ENCODE measurements at regions not wholly inside any gene's neighbourhood (a gene's known extent, or its start where the extent isn't known, plus 50 kb on each side); places are given as distances from the start of the nearest gene placed in this dataset.
A peak's percentile ranks its signal among the peaks of the same experiment; 100 is the strongest.

- H3K9me2 ChIP-seq (ENCODE audit: insufficient read depth) = no peaks in the 10 kb centered on the region
- H3K27me3 ChIP-seq (ENCODE audit: insufficient read depth, low read depth) = no peaks in the 10 kb centered on the region
- ChIA-PET POLR2A (ENCODE audit: unreplicated experiment) (no interaction called here), CTCF (no interaction called here)
- H3F3A ChIP-seq (ENCODE audit: insufficient read depth, low read depth) = no peaks in the 10 kb centered on the region
- H3K4me3 ChIP-seq = no peak overlapping the region
- no peaks in the 10 kb centered on the region for H4K20me1 ChIP-seq (ENCODE audit: insufficient read depth)
- H3K4me2 ChIP-seq = no peak overlapping the region
- no peaks in the 10 kb centered on the region for H3K79me2 ChIP-seq (ENCODE audit: low read depth)
- no peak overlapping the region for H2AFZ ChIP-seq
- H3K27ac ChIP-seq = no peak overlapping the region
- no peaks in the 10 kb centered on the region for H3K9me3 ChIP-seq (ENCODE audit: insufficient read depth, low read depth)
- H3K36me3 ChIP-seq (ENCODE audit: low read depth) = no peaks in the 10 kb centered on the region
- TF ChIP-seq CTCF (conservative IDR thresholded peaks at IDR 0.05) = 0 out of 2 replicates have a peak, but pooled peaks have one; percentile 30
- TF ChIP-seq EZH2 (IDR thresholded peaks at IDR 0.05; ENCODE audit: low read depth) = no peak
- intact Hi-C loops (cut with micrococcal nuclease; ENCODE audit: unreplicated experiment) = no loop called here
- no TSS peak for BruUV-seq (replicated peaks)
- DNase-seq = no peak
- no peaks in the 10 kb centered on the region for H3K4me1 ChIP-seq (replicated peaks; ENCODE audit: insufficient read depth)
Observed at GRCh38 chr18:75958683-75959082, 531.2 kb upstream of the SMIM21 start.

- BruUV-seq (replicated peaks) = no TSS peak
- no peaks in the 10 kb centered on the region; the same call in 1 of the 2 replicates for H4K20me1 ChIP-seq (ENCODE audit: insufficient read depth)
Observed at GRCh38 chr18:75945265-75945933, 517.9 kb upstream of the SMIM21 start.

GRCh38 chr18:75937306-75937705 is 509.8 kb upstream of the SMIM21 start:
- Histone ChIP-seq H3K27me3 (ENCODE audit: insufficient read depth, low read depth) (peaks cover 31% of the 10 kb centered on the region), H2AFZ (no peak overlapping the region), H3K4me1 (replicated peaks; ENCODE audit: insufficient read depth) (no peaks in the 10 kb centered on the region), H3K9me3 (ENCODE audit: insufficient read depth, low read depth) (no peaks in the 10 kb centered on the region), H3K27ac (no peak overlapping the region), H3K4me3 (no peak overlapping the region), H3K79me2 (ENCODE audit: low read depth) (no peaks in the 10 kb centered on the region), H3K36me3 (ENCODE audit: low read depth) (no peaks in the 10 kb centered on the region), H3F3A (ENCODE audit: insufficient read depth, low read depth) (no peaks in the 10 kb centered on the region), H4K20me1 (ENCODE audit: insufficient read depth) (no peaks in the 10 kb centered on the region; the same call in 1 of the 2 replicates), H3K4me2 (no peak overlapping the region), H3K9me2 (ENCODE audit: insufficient read depth) (no peaks in the 10 kb centered on the region)
- no peak for TF ChIP-seq CTCF (conservative IDR thresholded peaks at IDR 0.05)
- TF ChIP-seq EZH2 (IDR thresholded peaks at IDR 0.05; ENCODE audit: low read depth) = no peak
- ChIA-PET POLR2A (ENCODE audit: unreplicated experiment) (no interaction called here), CTCF (no interaction called here)
- intact Hi-C loops (cut with micrococcal nuclease; ENCODE audit: unreplicated experiment) = no loop called here
- DNase-seq = no peak
- BruUV-seq (replicated peaks) = no TSS peak

More at GRCh38 chr18:75945265-75945933, 517.9 kb upstream of the SMIM21 start:
- Histone ChIP-seq H3K9me3 (ENCODE audit: insufficient read depth, low read depth) (no peaks in the 10 kb centered on the region), H3K79me2 (ENCODE audit: low read depth) (no peaks in the 10 kb centered on the region), H2AFZ (no peak overlapping the region), H3K27ac (no peak overlapping the region), H3K27me3 (ENCODE audit: insufficient read depth, low read depth) (no peaks in the 10 kb centered on the region), H3K4me3 (no peak overlapping the region), H3K9me2 (ENCODE audit: insufficient read depth) (no peaks in the 10 kb centered on the region), H3K36me3 (ENCODE audit: low read depth) (no peaks in the 10 kb centered on the region), H3K4me1 (replicated peaks; ENCODE audit: insufficient read depth) (no peaks in the 10 kb centered on the region), H3K4me2 (no peak overlapping the region), H3F3A (ENCODE audit: insufficient read depth, low read depth) (no peaks in the 10 kb centered on the region)
- ChIA-PET POLR2A (ENCODE audit: unreplicated experiment) (no interaction called here), CTCF (no interaction called here)
- no peak for TF ChIP-seq CTCF (conservative IDR thresholded peaks at IDR 0.05)
- TF ChIP-seq EZH2 (IDR thresholded peaks at IDR 0.05; ENCODE audit: low read depth) = no peak
- intact Hi-C loops (cut with micrococcal nuclease; ENCODE audit: unreplicated experiment) = no loop called here
- no peak for DNase-seq
